Adipocyte (in vitro differentiated cells): ENCODE measurements at regions not wholly inside any gene's neighbourhood (a gene's known extent, or its start where the extent isn't known, plus 50 kb on each side); places are given as distances from the start of the nearest gene placed in this dataset.
A peak's percentile ranks its signal among the peaks of the same experiment; 100 is the strongest.
"Not testable (repeated sequence)": the region's sequence is repeated elsewhere in the genome, so short reads cannot be mapped to it uniquely, and the experiment has no call there.

Experiments used
- DNase-seq: peaks from one replicate; pipeline ENCODE4 v3.0.0-alpha.2; 2015; ENCODE audit warnings: low read depth
- H3K27me3 ChIP-seq: replicated peaks from 2 replicates; pipeline ENCODE4 v1.7.0; 2013; ENCODE audit warnings: mild to moderate bottlenecking, low read length, moderate library complexity; ENCODE audit not compliant: control insufficient read depth, insufficient read depth
- H3K36me3 ChIP-seq: 2 replicates; pipeline ENCODE4 v1.7.0; 2013; ENCODE audit warnings: low read length, mild to moderate bottlenecking, moderate library complexity; ENCODE audit not compliant: control insufficient read depth, insufficient read depth, severe bottlenecking
- H3K4me1 ChIP-seq: 2 replicates; pipeline ENCODE4 v1.7.0; 2013; ENCODE audit warnings: mild to moderate bottlenecking, low read length, moderate library complexity; ENCODE audit not compliant: control insufficient read depth, insufficient read depth
- H3K4me3 ChIP-seq: 2 replicates; pipeline ENCODE4 v1.7.0; 2013; ENCODE audit warnings: mild to moderate bottlenecking, low read length, moderate library complexity
- H3K9ac ChIP-seq: 2 replicates; pipeline ENCODE4 v1.7.0; 2013; ENCODE audit warnings: mild to moderate bottlenecking, low read length, moderate library complexity
- H3K9me3 ChIP-seq: 2 replicates; pipeline ENCODE4 v1.7.0; 2013; ENCODE audit warnings: mild to moderate bottlenecking, low read length, moderate library complexity; ENCODE audit not compliant: control insufficient read depth

DNA sequence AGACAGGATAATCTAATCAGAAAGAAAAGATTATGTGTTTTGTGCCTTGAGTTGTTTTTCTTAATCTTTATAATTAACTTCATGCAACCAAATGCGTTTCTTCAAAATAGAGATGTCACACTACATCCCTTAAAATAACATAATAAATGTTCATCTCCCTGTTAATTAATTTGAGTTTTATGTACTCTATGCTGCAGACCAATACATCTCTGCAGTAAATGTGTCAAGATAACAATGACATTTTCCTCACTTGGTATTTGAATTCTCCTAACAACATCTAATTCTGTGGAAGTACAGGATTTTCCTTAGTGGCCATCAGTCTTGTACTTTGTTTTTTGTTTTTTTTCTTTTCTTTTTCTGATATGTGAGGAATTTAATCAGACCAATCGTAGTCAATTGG is 279.2 kb upstream of the TYRP1 start:
- H3K4me1 ChIP-seq, result no peaks in the 10 kb centered on the region
- DNase-seq, result no peak
- H3K36me3 ChIP-seq, result no peaks in the 10 kb centered on the region
- H3K9me3 ChIP-seq, result no peaks in the 10 kb centered on the region
- no peak overlapping the region for H3K4me3 ChIP-seq
- no peak overlapping the region for H3K9ac ChIP-seq
- no peaks in the 10 kb centered on the region for H3K27me3 ChIP-seq

GRCh38 chr9:12414514-12414913 is 278.7 kb upstream of the TYRP1 start:
- peak; percentile 24 for DNase-seq
- Histone ChIP-seq H3K9me3 (no peaks in the 10 kb centered on the region), H3K27me3 (no peaks in the 10 kb centered on the region), H3K4me3 (no peak overlapping the region), H3K4me1 (no peaks in the 10 kb centered on the region), H3K9ac (no peak overlapping the region), H3K36me3 (no peaks in the 10 kb centered on the region)

DNA sequence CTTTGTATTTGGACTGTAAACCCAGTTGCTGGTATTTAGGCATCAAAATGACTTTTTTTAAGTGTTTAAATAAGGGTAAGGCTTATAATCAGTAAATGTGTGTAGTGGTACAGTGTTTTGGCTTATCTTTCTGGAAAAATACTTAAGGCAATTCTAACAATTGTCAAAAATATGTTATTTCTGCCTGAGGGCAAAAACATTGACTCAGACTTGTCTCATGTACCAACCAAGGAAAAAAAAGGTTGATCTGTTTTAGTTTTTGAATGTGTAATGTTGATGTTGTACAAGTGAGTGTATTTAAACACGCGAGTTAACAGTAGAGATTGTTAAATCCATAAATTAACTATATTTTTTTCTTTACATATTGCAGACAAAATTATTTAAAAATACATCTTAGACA is 277.8 kb upstream of the TYRP1 start:
- peak; percentile 81 for DNase-seq
- H3K4me3 ChIP-seq, result no peak overlapping the region
- H3K4me1 ChIP-seq, result no peaks in the 10 kb centered on the region
- no peaks in the 10 kb centered on the region for H3K9me3 ChIP-seq
- no peaks in the 10 kb centered on the region for H3K36me3 ChIP-seq
- H3K9ac ChIP-seq, result no peak overlapping the region
- H3K27me3 ChIP-seq, result no peaks in the 10 kb centered on the region

- H3K4me1 ChIP-seq, result no peaks in the 10 kb centered on the region
- H3K4me3 ChIP-seq, result no peak overlapping the region
- no peak for DNase-seq
- H3K27me3 ChIP-seq, result no peaks in the 10 kb centered on the region
- H3K36me3 ChIP-seq, result no peaks in the 10 kb centered on the region
- no peak overlapping the region for H3K9ac ChIP-seq
- no peaks in the 10 kb centered on the region for H3K9me3 ChIP-seq
Measured at GRCh38 chr9:12416716-12417115, 276.5 kb upstream of the TYRP1 start.

- H3K27me3 ChIP-seq, result no peaks in the 10 kb centered on the region
- H3K9ac ChIP-seq, result no peak overlapping the region
- H3K9me3 ChIP-seq, result no peaks in the 10 kb centered on the region
- H3K4me3 ChIP-seq, result no peak overlapping the region
- no peaks in the 10 kb centered on the region for H3K4me1 ChIP-seq
- H3K36me3 ChIP-seq, result no peaks in the 10 kb centered on the region
- no peak for DNase-seq
Measured at GRCh38 chr9:12424243-12424642, 268.9 kb upstream of the TYRP1 start.

GRCh38 chr9:12425878-12426864 is 267.0 kb upstream of the TYRP1 start:
- Histone ChIP-seq H3K9ac (no peak overlapping the region), H3K36me3 (no peaks in the 10 kb centered on the region), H3K4me3 (no peak overlapping the region), H3K27me3 (no peaks in the 10 kb centered on the region), H3K9me3 (no peaks in the 10 kb centered on the region), H3K4me1 (no peaks in the 10 kb centered on the region)
- DNase-seq, result peak; percentile 75

DNA sequence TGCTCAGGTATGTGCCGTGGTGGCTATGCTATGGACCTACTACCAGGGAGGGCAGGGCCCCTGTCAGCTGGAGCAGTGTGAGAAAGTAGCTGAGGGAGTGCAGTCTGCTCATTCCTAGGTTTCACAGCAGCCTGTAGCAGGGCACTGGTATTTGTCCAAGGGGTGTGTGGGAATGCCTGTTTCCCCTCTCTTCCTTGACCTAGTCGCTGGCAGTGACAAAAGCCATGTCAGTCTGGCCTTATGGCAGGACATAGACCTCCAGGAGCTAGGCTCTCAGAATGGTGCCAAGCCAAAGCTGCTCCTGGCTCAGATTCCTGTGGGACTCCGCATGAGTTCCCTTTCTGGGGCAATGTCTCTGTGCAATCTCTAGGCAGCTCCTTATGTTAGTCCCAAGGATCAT is 253.9 kb upstream of the TYRP1 start:
- H3K4me1 ChIP-seq, result no peaks in the 10 kb centered on the region
- H3K4me3 ChIP-seq, result no peak overlapping the region
- no peaks in the 10 kb centered on the region for H3K9me3 ChIP-seq
- DNase-seq, result no peak
- no peaks in the 10 kb centered on the region for H3K36me3 ChIP-seq
- H3K9ac ChIP-seq, result no peak overlapping the region
- no peaks in the 10 kb centered on the region for H3K27me3 ChIP-seq

GRCh38 chr9:12441080-12441479 is 252.1 kb upstream of the TYRP1 start:
- H3K4me1 ChIP-seq, H3K9ac ChIP-seq, H3K4me3 ChIP-seq, DNase-seq, H3K27me3 ChIP-seq, H3K9me3 ChIP-seq, H3K36me3 ChIP-seq: not testable (repeated sequence)

- Histone ChIP-seq H3K9me3 (no peaks in the 10 kb centered on the region), H3K4me3 (no peak overlapping the region), H3K27me3 (no peaks in the 10 kb centered on the region), H3K9ac (no peak overlapping the region), H3K36me3 (no peaks in the 10 kb centered on the region), H3K4me1 (no peaks in the 10 kb centered on the region)
- no peak for DNase-seq
Measured at GRCh38 chr9:12441506-12441905, 251.7 kb upstream of the TYRP1 start.

GRCh38 chr9:12448246-12448645 is 244.9 kb upstream of the TYRP1 start:
- no peaks in the 10 kb centered on the region for H3K36me3 ChIP-seq
- H3K27me3 ChIP-seq, result no peaks in the 10 kb centered on the region
- H3K9me3 ChIP-seq, result peaks cover 4% of the 10 kb centered on the region
- H3K9ac ChIP-seq, result no peak overlapping the region
- no peak overlapping the region for H3K4me3 ChIP-seq
- H3K4me1 ChIP-seq, result no peaks in the 10 kb centered on the region
- no peak for DNase-seq

- Histone ChIP-seq H3K4me3 (no peak overlapping the region), H3K36me3 (no peaks in the 10 kb centered on the region), H3K9ac (no peak overlapping the region), H3K9me3 (no peaks in the 10 kb centered on the region), H3K27me3 (no peaks in the 10 kb centered on the region), H3K4me1 (no peaks in the 10 kb centered on the region)
- no peak for DNase-seq
Measured at GRCh38 chr9:12457237-12457636, 235.9 kb upstream of the TYRP1 start.
